ENCODE measurements at regions not wholly inside any gene's neighbourhood (a gene's known extent, or its start where the extent isn't known, plus 50 kb on each side); places are given as distances from the start of the nearest gene placed in this dataset.
"Not testable (repeated sequence)": the region's sequence is repeated elsewhere in the genome, so short reads cannot be mapped to it uniquely, and the experiment has no call there.

DNA sequence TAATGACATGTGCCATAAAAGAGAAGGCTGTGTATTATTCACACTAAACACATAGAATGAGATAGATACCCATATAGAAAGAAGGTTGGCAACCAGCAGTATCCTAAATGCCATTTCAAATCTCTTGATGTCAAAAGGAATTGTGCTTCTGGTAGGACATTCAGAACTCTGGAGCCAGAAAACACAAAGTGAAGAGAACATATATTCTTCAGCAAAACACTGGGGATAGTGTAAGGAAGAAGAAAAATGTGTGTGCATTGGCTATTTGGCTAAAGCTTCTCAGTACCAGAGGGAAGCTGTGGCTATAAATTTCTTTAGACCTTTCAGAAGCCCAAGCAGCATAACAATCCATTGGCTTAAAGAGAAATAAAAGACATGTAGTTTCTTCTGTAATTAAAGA lies 551.6 kb upstream of the C9orf72 start:
- FAIRE-seq, result no peak
- DNase-seq (ENCODE audit: insufficient read length, low spot score), result no peak

DNA sequence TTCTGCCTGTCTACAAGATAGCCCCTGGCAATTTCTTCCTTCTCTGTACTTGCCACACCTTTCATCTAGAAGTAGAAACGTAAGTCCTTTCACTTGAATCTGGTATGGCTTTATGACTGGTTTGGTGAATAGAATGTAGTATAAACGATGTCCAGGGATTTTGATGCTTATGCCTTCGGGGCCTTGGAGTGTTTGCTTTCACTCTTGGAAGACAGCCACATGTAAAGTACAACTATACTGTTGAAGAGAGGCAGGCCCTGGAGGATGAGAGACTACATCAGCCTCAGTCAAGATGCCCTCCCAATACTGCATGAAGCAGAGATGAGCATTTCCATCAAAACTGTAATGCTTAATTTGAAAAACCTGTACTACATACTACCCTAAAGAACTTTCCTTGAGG lies 553.8 kb upstream of the C9orf72 start:
- no peak for FAIRE-seq

More for the DNA sequence above, 551.6 kb upstream of the C9orf72 start:
- no peak for TF ChIP-seq CTCF (IDR thresholded peaks at IDR 0.05; ENCODE audit: insufficient read depth, missing control alignments)

GRCh38 chr9:28134446-28134976 lies 561.2 kb upstream of the C9orf72 start:
- TF ChIP-seq CTCF (IDR thresholded peaks at IDR 0.05; ENCODE audit: insufficient read depth, missing control alignments), result no peak
- no peak for FAIRE-seq
- DNase-seq (ENCODE audit: insufficient read length, low spot score), result no peak

More for the DNA sequence above, 553.8 kb upstream of the C9orf72 start:
- TF ChIP-seq CTCF (IDR thresholded peaks at IDR 0.05; ENCODE audit: insufficient read depth, missing control alignments), result no peak
- DNase-seq (ENCODE audit: insufficient read length, low spot score), result no peak

- no peak for TF ChIP-seq CTCF (IDR thresholded peaks at IDR 0.05; ENCODE audit: insufficient read depth, missing control alignments)
- DNase-seq (ENCODE audit: insufficient read length, low spot score), result no peak
- no peak for FAIRE-seq
Observed at GRCh38 chr9:28135549-28135948, 562.3 kb upstream of the C9orf72 start.

DNA sequence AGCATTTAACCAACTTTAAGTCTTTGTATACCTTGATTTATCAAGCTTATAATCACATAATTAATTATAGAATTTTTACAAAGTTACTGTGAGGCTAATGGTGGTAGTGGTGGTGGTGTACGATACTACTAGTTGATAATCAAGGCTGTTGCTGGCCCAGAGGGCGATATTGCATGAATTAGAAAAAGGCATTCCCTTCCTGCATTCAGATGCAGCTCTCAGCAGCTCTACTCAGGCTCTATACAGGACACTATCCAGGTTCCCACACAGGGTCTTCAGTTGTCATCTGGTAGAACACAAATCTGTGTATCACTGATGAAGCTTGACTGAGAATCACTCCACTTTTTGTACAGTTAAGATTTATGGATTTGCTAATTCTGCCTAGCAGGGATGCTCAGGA lies 562.8 kb upstream of the C9orf72 start:
- no peak for TF ChIP-seq CTCF (IDR thresholded peaks at IDR 0.05; ENCODE audit: insufficient read depth, missing control alignments)
- FAIRE-seq (no peak), DNase-seq (ENCODE audit: insufficient read length, low spot score) (no peak)

DNA sequence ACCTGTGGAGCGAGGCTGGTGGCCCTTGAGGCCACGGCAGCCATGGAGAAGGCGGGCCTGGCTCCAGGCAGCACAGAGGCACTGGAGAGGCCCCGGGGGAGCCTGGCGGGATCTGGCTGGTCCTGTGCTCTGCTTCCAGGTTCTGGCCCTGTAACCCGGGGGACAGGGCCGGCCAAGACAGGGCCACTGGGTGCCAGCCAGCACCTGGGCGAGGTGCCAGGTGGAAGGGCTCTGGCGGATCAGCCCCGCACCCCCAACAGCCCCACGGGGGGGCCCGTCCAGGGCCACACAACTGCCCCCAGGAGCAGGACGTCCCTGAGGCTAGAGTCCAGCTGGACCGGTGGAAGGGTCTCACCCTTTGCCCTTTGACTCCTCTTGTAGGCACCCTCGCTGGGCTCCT lies 574.1 kb upstream of the C9orf72 start:
- not testable (repeated sequence) for DNase-seq (ENCODE audit: insufficient read length, low spot score); FAIRE-seq

DNA sequence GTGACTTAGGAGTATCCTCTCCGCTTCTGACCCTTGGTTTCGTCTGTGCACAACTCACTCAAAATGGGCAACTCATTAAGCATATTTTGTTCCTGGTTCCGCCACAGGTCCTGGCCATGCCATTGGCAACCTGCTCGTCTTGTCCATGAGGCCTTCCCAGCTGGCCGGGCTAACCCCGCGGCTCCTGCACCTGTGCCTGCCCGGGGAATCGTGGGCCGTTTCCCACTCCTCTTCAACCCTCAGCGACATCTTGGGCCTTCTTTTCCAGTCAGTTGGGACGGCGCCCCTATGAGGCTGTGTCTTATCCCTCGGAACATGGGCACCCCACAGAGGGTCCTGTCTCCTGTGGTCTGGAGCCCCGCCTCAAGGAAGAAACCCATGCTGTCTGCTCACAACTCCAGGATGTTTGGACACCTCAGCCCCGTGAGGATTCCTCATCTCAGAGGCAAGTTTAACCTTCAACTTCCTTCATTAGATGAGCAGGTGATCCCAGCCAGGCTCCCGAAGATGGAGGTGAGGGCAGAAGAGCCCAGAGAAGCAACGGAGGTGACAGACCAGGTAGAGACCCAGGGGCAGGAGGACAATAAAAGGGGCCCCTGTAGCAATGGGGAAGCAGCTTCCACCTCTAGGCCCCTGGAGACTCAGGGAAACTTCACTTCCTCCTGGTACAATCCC lies 574.8 kb upstream of the C9orf72 start:
- DNase-seq (ENCODE audit: insufficient read length, low spot score); FAIRE-seq: not testable (repeated sequence)

- FAIRE-seq; DNase-seq (ENCODE audit: insufficient read length, low spot score): not testable (repeated sequence)
Observed at GRCh38 chr9:28149361-28150050, 576.2 kb upstream of the C9orf72 start.

Measured in D721Med (cell line).